ENCODE measurements at regions not wholly inside any gene's neighbourhood (a gene's known extent, or its start where the extent isn't known, plus 50 kb on each side); places are given as distances from the start of the nearest gene placed in this dataset.
"Not testable (repeated sequence)": the region's sequence is repeated elsewhere in the genome, so short reads cannot be mapped to it uniquely, and the experiment has no call there.

- no peak for DNase-seq (ENCODE audit: low read depth in 2 of 2)
Measured at GRCh38 chr2:199569336-199569735, 111.6 kb upstream of the SATB2 start.

DNA sequence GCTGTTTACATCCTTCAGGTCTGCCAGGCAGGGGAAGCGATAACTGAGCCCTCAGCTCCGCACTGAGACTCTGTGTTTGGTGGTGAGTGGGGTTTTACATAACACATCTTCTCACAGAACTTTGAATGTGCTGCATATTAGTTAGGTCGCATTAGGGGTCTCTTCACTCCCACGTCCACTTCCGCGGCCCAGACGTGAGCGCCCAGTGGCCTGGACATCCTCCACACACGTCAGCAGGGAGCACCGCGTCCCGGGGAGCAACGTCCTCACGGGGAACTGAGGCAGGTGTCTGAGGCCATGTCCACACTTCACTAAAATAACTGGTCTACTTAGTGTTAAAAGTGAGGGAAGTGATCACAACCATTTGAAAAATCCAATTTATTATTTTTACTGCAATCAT lies 100.4 kb upstream of the SATB2 start:
- DNase-seq (ENCODE audit: low read depth in 2 of 2): no peak

DNA sequence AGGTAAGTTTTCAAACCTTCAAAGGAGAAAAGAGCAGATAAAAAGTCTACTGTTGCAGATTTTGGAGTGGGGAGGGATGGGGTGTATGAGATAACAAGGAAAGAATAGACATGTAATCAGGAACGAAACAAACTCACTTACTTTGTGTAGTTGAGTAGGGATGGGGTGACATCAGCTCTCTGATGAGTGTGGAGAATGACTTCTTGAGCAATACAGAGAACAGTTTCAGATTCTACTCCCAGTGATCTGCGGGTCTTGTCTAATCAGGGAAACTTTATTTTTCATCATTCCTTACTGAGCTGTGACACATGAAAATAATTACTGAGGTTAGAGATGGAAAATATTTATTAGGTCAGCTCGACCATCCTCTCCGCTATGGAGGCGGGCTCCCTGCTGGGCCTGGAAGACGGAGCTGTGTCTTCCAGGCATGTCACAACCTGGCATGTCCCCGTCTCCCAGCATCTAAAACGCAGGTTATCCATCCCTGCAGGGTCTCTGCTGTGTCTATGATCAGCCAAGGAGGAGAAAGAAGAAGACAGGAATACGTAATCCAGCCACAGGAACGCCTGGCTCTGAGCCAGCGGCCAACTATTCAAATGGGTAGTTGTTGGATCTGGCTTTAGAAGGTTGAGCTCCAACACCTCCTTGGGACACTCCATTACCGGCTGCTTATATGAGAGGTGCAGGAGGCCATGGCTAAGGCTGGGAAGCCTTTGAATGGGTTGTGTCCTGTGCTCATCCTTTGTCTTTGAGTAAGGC lies 99.0 kb upstream of the SATB2 start:
- no peak for DNase-seq (ENCODE audit: low read depth in 2 of 2)

DNA sequence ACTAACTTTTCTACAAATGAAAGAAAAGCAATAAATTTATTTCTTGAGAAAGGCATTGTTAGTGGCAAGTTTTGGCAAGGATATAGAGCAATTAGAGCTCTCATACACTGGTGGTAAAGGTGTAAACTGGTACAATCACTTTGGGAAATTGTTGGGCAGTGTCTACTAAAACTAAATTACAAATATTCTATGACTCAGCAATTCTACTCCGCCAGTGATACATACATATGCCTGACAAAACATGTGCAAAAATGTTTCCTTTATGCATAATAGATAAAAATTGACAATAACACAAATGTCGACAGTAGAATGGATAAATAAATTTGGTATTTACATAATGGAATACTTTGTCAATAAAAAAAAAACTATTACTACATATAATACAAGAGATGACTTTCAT lies 96.3 kb upstream of the SATB2 start:
- no peak for DNase-seq (ENCODE audit: low read depth in 2 of 2)

GRCh38 chr2:199552141-199552540 lies 94.4 kb upstream of the SATB2 start:
- no peak for DNase-seq (ENCODE audit: low read depth in 2 of 2)

- no peak for DNase-seq (ENCODE audit: low read depth in 2 of 2)
Measured at GRCh38 chr2:199543606-199544172, 86.0 kb upstream of the SATB2 start.

DNA sequence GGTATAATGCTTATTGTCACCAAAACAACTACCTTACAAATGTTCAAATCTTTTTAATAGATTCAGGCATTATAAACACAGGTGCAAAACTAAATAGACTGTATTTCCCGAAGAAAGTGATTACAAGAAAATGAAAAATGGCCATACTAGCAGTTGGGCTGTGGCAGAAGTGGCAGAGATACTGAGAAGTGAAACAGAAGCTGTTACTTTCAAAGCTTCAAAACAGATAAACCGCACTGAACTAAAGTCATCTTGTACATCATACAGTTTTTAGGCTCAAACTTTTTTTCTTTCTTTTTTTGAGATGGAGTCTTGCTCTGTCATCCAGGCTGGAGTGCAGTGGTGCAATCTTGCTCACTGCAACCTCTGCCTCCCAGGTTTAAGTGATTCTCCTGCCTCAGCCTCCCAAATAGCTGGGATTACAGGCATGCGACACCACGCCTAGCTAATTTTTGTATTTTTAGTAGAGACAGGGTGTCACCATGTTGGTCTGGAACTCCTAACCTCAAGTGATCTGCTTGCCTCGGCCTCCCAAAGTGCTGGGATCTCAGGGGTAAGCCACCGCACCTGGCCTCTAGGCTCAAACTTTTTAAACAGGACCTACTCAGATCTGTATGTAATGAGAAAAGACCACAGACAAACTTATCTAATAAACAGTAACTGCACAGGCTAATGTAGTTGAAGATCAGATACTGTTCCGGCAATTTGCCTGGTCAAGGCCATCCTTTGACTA lies 77.9 kb upstream of the SATB2 start:
- DNase-seq (ENCODE audit: low read depth in 2 of 2): no peak

DNA sequence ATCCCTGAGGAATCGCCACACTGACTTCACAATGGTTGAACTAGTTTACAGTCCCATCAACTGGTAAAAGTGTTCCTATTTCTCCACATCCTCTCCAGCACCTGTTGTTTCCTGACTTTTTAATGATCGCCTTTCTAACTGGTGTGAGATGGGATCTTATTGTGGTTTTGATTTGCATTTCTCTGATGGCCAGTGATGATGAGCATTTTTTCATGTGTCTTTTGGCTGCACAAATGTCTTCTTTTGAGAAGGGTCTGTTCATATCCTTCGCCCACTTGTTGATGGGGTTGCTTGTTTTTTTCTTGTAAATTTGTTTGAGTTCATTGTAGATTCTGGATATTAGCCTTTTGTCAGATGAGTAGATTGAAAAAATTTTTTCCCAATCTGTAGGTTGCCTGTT lies 76.1 kb upstream of the SATB2 start:
- not testable (repeated sequence) for DNase-seq (ENCODE audit: low read depth in 2 of 2)

- no peak for DNase-seq (ENCODE audit: low read depth in 2 of 2)
Measured at GRCh38 chr2:199527071-199527470, 69.3 kb upstream of the SATB2 start.

GRCh38 chr2:199524689-199525574 lies 67.2 kb upstream of the SATB2 start:
- no peak for DNase-seq (ENCODE audit: low read depth in 2 of 2)

DNA sequence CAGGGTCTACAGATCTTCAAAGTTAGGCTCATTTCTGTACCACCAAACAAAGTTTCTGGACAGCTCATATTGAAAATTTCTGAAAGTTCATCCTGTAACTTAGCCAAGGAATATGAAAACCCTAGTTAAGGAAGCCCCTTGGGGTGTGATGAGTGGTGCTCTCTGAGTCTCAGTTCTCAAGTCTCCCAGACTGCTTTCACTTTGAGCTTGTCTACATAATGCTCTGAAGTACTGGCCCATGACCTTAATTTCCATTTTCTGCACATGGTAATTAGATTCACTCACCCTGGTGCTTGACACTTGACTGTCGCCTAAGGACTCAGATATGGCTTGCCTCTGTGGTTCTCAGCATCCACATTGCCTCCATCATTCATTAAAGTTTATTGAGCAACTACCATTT lies 51.7 kb upstream of the SATB2 start:
- no peak for DNase-seq (ENCODE audit: low read depth in 2 of 2)

Measured in stimulated activated CD4-positive, alpha-beta T cell treated with anti-CD3 and anti-CD28 coated beads, Interleukin-4, amount 100 ng/mL, for 48 hours (primary cell).